MM.1S (cell line): ENCODE measurements at regions not wholly inside any gene's neighbourhood (a gene's known extent, or its start where the extent isn't known, plus 50 kb on each side); places are given as distances from the start of the nearest gene placed in this dataset.

ENCODE experiments used
- DNase-seq: peaks from one replicate; pipeline ENCODE4 v3.0.0-alpha.2; 2015
- H2AFZ ChIP-seq: fragments of 300-600 bp; sonication (generic); 2 replicates; pipeline ENCODE4 v1.6.0; 2016; ENCODE audit warnings: antibody characterized with exemption, low read length
- H3F3A ChIP-seq: fragments of 300-600 bp; sonication (generic); 2 replicates; pipeline ENCODE4 v1.6.1; 2016; ENCODE audit warnings: mild to moderate bottlenecking, antibody characterized with exemption, low read length, moderate library complexity, mixed read lengths; ENCODE audit not compliant: insufficient read depth
- H3K27ac ChIP-seq: fragments of 300-600 bp; sonication (generic); 2 replicates; pipeline ENCODE4 v1.5.1; 2016; ENCODE audit warnings: mild to moderate bottlenecking, low read length
- H3K27me3 ChIP-seq: fragments of 300-600 bp; sonication (generic); replicated peaks from 2 replicates; pipeline ENCODE4 v1.6.0; 2016; ENCODE audit warnings: low read length; ENCODE audit not compliant: insufficient read depth
- H3K36me3 ChIP-seq: fragments of 300-600 bp; sonication (generic); replicated peaks from 2 replicates; pipeline ENCODE4 v1.6.1; 2016; ENCODE audit warnings: mild to moderate bottlenecking, low read length, mixed read lengths; ENCODE audit not compliant: insufficient read depth
- H3K4me1 ChIP-seq: fragments of 300-600 bp; sonication (generic); 2 replicates; pipeline ENCODE4 v1.6.1; 2016; ENCODE audit warnings: low read length, mixed read lengths
- H3K4me2 ChIP-seq: fragments of 300-600 bp; sonication (generic); 2 replicates; pipeline ENCODE4 v1.6.0; 2016; ENCODE audit warnings: low read depth, low read length
- H3K4me3 ChIP-seq: fragments of 300-600 bp; sonication (generic); 2 replicates; pipeline ENCODE4 v1.5.1; 2016; ENCODE audit warnings: low read length, mixed read lengths
- H3K79me2 ChIP-seq: fragments of 300-600 bp; sonication (generic); 2 replicates; pipeline ENCODE4 v1.6.1; 2016; ENCODE audit warnings: mixed run types, low read length, mixed read lengths
- H3K9ac ChIP-seq: fragments of 300-600 bp; sonication (generic); 2 replicates; pipeline ENCODE4 v1.6.1; 2016; ENCODE audit warnings: low read length, mixed read lengths
- H3K9me2 ChIP-seq: fragments of 300-600 bp; sonication (generic); replicated peaks from 2 replicates; pipeline ENCODE4 v1.6.1; 2016; ENCODE audit warnings: mild to moderate bottlenecking, low read length, mixed read lengths; ENCODE audit not compliant: insufficient read depth
- H3K9me3 ChIP-seq: fragments of 300-600 bp; sonication (generic); replicated peaks from 2 replicates; pipeline ENCODE4 v1.6.1; 2016; ENCODE audit warnings: mild to moderate bottlenecking, low read length, mixed read lengths; ENCODE audit not compliant: insufficient read depth
- H4K20me1 ChIP-seq: fragments of 300-600 bp; sonication (generic); 2 replicates; pipeline ENCODE4 v1.6.1; 2016; ENCODE audit warnings: mild to moderate bottlenecking, low read length, moderate library complexity, mixed read lengths; ENCODE audit not compliant: insufficient read depth
- EZH2 ChIP-seq: fragments of 300-600 bp; sonication (generic); optimal IDR thresholded peaks from 2 replicates; pipeline ENCODE3; 2017; ENCODE audit warnings: low read depth, mild to moderate bottlenecking, antibody characterized with exemption, low read length, mixed read lengths
- EZH2phosphoT487 ChIP-seq: fragments of 300-600 bp; sonication (generic); IDR thresholded peaks from 2 replicates; pipeline ENCODE4 v1.6.1; 2018; ENCODE audit warnings: antibody characterized with exemption, low read length
- TF ChIP-seq, protein P1 (sequence below): fragments of 300-600 bp; sonication (generic); IDR thresholded peaks from 2 replicates; pipeline ENCODE4 v1.5.1; 2016; ENCODE audit warnings: antibody characterized with exemption, low read length, mixed read lengths

- no peak overlapping the region for H3K4me2 ChIP-seq
- no peaks in the 10 kb centered on the region for H3K79me2 ChIP-seq
- no peak overlapping the region for H3K9ac ChIP-seq
- no peaks in the 10 kb centered on the region for H3K9me3 ChIP-seq
- TF ChIP-seq, protein P1, sequence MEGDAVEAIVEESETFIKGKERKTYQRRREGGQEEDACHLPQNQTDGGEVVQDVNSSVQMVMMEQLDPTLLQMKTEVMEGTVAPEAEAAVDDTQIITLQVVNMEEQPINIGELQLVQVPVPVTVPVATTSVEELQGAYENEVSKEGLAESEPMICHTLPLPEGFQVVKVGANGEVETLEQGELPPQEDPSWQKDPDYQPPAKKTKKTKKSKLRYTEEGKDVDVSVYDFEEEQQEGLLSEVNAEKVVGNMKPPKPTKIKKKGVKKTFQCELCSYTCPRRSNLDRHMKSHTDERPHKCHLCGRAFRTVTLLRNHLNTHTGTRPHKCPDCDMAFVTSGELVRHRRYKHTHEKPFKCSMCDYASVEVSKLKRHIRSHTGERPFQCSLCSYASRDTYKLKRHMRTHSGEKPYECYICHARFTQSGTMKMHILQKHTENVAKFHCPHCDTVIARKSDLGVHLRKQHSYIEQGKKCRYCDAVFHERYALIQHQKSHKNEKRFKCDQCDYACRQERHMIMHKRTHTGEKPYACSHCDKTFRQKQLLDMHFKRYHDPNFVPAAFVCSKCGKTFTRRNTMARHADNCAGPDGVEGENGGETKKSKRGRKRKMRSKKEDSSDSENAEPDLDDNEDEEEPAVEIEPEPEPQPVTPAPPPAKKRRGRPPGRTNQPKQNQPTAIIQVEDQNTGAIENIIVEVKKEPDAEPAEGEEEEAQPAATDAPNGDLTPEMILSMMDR: no peak
- TF ChIP-seq EZH2 (no peak), EZH2phosphoT487 (no peak)
- H2AFZ ChIP-seq: no peak overlapping the region
- H3K27me3 ChIP-seq: no peaks in the 10 kb centered on the region
- no peak overlapping the region for H3K27ac ChIP-seq
- no peaks in the 10 kb centered on the region for H3K36me3 ChIP-seq
- H3F3A ChIP-seq: no peaks in the 10 kb centered on the region
- H3K9me2 ChIP-seq: no peaks in the 10 kb centered on the region
- H4K20me1 ChIP-seq: no peaks in the 10 kb centered on the region
- DNase-seq: no peak
- no peaks in the 10 kb centered on the region for H3K4me1 ChIP-seq
- H3K4me3 ChIP-seq: no peak overlapping the region
These were observed 490.2 kb downstream of the PRR16 start for GRCh38 chr5:120954255-120954654.

DNA sequence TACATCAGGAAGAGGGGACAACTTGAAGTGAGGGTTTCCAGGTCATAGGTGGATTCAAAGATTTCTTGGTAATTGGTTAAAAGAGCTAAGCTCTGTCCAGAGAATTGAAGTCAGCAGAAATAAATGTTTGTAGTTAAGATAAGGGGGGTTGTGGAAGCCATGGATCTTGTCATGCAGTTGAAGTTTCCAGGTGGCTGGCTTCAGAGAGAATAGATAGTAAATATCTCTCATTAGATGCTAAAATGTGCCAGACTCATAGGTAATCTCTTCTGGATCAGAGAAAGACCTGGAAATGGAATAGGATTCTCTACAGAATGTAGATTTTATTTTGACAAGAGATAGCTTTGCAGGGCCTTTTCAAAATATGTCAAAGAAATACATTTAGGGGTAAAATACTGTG, 491.7 kb downstream of the PRR16 start:
- no peaks in the 10 kb centered on the region for H3K4me1 ChIP-seq
- no peaks in the 10 kb centered on the region for H3K79me2 ChIP-seq
- H3K36me3 ChIP-seq: no peaks in the 10 kb centered on the region
- H3K9me2 ChIP-seq: no peaks in the 10 kb centered on the region
- H2AFZ ChIP-seq: no peak overlapping the region
- no peak overlapping the region for H3K27ac ChIP-seq
- H4K20me1 ChIP-seq: no peaks in the 10 kb centered on the region
- no peak overlapping the region for H3K4me2 ChIP-seq
- TF ChIP-seq EZH2 (no peak), EZH2phosphoT487 (no peak)
- TF ChIP-seq, protein P1: no peak
- no peaks in the 10 kb centered on the region for H3K9me3 ChIP-seq
- no peaks in the 10 kb centered on the region for H3K27me3 ChIP-seq
- no peak overlapping the region for H3K4me3 ChIP-seq
- H3F3A ChIP-seq: no peaks in the 10 kb centered on the region
- no peak for DNase-seq
- H3K9ac ChIP-seq: no peak overlapping the region

DNA sequence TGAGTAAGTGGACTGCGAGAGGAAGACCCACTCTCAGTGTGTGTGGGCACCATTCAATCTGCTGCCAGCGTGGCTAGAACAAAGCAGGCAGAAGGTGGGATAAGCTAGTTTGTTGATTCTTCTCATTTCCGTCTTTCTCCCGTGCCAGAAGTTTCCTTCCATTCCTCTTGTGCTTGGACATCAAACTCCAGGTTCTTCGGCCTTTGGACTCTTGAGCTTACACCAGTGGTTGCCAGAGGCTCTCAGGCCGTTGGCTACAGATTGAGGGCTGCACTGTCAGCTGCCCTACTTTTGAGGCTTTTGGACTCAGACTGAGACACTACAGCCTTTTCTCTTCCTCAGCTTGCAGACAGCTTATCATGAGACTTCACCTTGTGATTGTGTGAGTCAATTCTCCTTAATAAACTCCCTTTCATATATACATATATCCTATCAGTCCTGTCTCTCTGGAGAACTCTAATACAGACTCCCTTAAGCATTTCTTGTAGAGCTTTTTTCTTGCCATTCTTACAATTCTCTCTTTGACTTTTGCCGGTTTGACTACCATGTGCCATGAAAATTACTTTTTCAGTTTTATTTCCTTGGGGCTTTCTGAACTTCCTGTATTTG, 494.9 kb downstream of the PRR16 start:
- no peak overlapping the region for H2AFZ ChIP-seq
- H3F3A ChIP-seq: no peaks in the 10 kb centered on the region
- no peaks in the 10 kb centered on the region for H3K9me3 ChIP-seq
- no peak overlapping the region for H3K4me3 ChIP-seq
- H3K9me2 ChIP-seq: no peaks in the 10 kb centered on the region
- DNase-seq: no peak
- no peaks in the 10 kb centered on the region for H4K20me1 ChIP-seq
- TF ChIP-seq EZH2phosphoT487: no peak
- H3K27ac ChIP-seq: no peak overlapping the region
- no peaks in the 10 kb centered on the region for H3K79me2 ChIP-seq
- no peaks in the 10 kb centered on the region for H3K4me1 ChIP-seq
- H3K9ac ChIP-seq: no peak overlapping the region
- no peak overlapping the region for H3K4me2 ChIP-seq
- no peaks in the 10 kb centered on the region for H3K27me3 ChIP-seq
- H3K36me3 ChIP-seq: no peaks in the 10 kb centered on the region

DNA sequence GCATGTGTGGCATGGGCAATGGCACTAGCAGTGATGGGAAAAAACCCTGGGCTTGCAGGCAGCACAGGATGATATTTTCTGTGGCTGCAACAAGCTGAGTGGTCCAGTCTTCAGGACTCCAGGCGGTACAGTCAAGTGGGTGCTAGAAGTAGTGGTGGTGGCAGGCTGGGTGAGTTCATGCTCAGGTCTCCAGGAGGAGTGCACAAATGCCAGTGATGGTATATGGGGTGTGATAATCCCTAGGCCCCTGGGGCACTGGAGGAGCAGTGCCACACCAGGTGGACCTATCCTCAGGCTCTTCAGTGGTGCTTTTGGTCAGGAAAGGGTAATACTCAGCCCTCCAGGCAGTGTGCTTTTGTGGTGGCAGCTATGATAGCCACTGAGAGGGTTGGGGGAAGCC, 496.4 kb downstream of the PRR16 start:
- no peak overlapping the region for H3K27ac ChIP-seq
- H3K4me2 ChIP-seq: no peak overlapping the region
- no peak for DNase-seq
- H2AFZ ChIP-seq: no peak overlapping the region
- no peaks in the 10 kb centered on the region for H3K27me3 ChIP-seq
- H3F3A ChIP-seq: no peaks in the 10 kb centered on the region
- H3K4me3 ChIP-seq: no peak overlapping the region
- TF ChIP-seq EZH2phosphoT487 (no peak), EZH2 (no peak)
- TF ChIP-seq, protein P1: no peak
- H3K4me1 ChIP-seq: no peaks in the 10 kb centered on the region
- no peaks in the 10 kb centered on the region for H3K36me3 ChIP-seq
- no peaks in the 10 kb centered on the region for H3K9me2 ChIP-seq
- no peak overlapping the region for H3K9ac ChIP-seq
- no peaks in the 10 kb centered on the region for H3K9me3 ChIP-seq
- no peaks in the 10 kb centered on the region for H3K79me2 ChIP-seq
- H4K20me1 ChIP-seq: no peaks in the 10 kb centered on the region
